Ectodermal cell (in vitro differentiated cells): ENCODE measurements at regions not wholly inside any gene's neighbourhood (a gene's known extent, or its start where the extent isn't known, plus 50 kb on each side); places are given as distances from the start of the nearest gene placed in this dataset.

Experiments
- H3K27ac ChIP-seq: 2 replicates; pipeline ENCODE4 v1.7.0; 2013; ENCODE audit warnings: mild to moderate bottlenecking, low read depth, low read length; ENCODE audit not compliant: insufficient read depth, poor library complexity, severe bottlenecking
- H3K27me3 ChIP-seq: 2 replicates; pipeline ENCODE4 v1.7.0; 2013; ENCODE audit warnings: mild to moderate bottlenecking, low read length; ENCODE audit not compliant: insufficient read depth, control insufficient read depth, poor library complexity, severe bottlenecking
- H3K36me3 ChIP-seq: one replicate; pipeline ENCODE4 v1.7.0; 2013; ENCODE audit warnings: low read length; ENCODE audit not compliant: control insufficient read depth, insufficient read depth
- H3K4me1 ChIP-seq: one replicate; pipeline ENCODE4 v1.7.0; 2013; ENCODE audit warnings: low read length; ENCODE audit not compliant: control insufficient read depth, insufficient read depth
- H3K4me3 ChIP-seq: 2 replicates; pipeline ENCODE4 v1.7.0; 2013; ENCODE audit warnings: low read depth, low read length, control low read depth; ENCODE audit not compliant: insufficient read depth
- H3K9me3 ChIP-seq: 2 replicates; pipeline ENCODE4 v1.7.0; 2013; ENCODE audit warnings: mild to moderate bottlenecking, low read length, moderate library complexity; ENCODE audit not compliant: control insufficient read depth
- WGBS, 2 experiments: methylation state at CpG; one replicate each; pipeline ENCODE4 v1.1.7; 2013; ENCODE audit warnings: missing lambda C conversion rate in 2 of 2; 5-methylcytosine and 5-hydroxymethylcytosine counted together

- no peak overlapping the region for H3K27ac ChIP-seq
- no peaks in the 10 kb centered on the region for H3K4me1 ChIP-seq
- no peaks in the 10 kb centered on the region for H3K27me3 ChIP-seq
- no peak overlapping the region for H3K4me3 ChIP-seq
- no peaks in the 10 kb centered on the region for H3K36me3 ChIP-seq
- WGBS, 2 experiments, result 93% methylated on average over 4 of the region's 5 CpGs
- no peaks in the 10 kb centered on the region for H3K9me3 ChIP-seq
Measured at GRCh38 chr6:141259807-141260206, 872.9 kb upstream of the GJE1 start.

- H3K27ac ChIP-seq, result no peak overlapping the region
- H3K4me3 ChIP-seq, result no peak overlapping the region
- H3K36me3 ChIP-seq, result no peaks in the 10 kb centered on the region
- no peaks in the 10 kb centered on the region for H3K27me3 ChIP-seq
- H3K9me3 ChIP-seq, result no peaks in the 10 kb centered on the region
- WGBS, 2 experiments, result 93 to 94% methylated on average over 2 to 3 of the region's 3 CpGs
- no peaks in the 10 kb centered on the region for H3K4me1 ChIP-seq
Measured at GRCh38 chr6:141259091-141259490, 873.6 kb upstream of the GJE1 start.

DNA sequence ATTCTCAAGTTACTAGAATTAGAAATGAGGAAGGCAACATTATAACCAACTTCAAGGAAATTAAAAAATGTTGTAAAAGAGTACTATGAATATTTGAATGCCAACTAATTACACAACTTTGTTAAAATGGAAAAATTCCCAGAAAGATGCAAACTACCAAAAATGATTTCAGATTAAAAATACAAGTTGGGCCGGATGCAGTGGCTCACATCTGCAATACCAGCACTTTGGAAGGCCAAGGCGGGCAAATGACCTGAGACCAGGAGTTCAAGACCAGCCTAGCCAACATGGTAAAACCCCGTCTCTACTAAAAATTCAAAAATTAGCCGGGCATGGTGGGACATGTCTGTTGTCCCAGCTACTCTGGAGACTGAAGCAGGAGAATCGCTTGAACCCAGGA, 874.2 kb upstream of the GJE1 start:
- 91 to 93% methylated on average over 5 of the region's 5 CpGs for WGBS, 2 experiments
- Histone ChIP-seq H3K36me3 (no peaks in the 10 kb centered on the region), H3K4me1 (no peaks in the 10 kb centered on the region), H3K9me3 (no peaks in the 10 kb centered on the region), H3K27me3 (no peaks in the 10 kb centered on the region), H3K27ac (no peak overlapping the region), H3K4me3 (no peak overlapping the region)

- Histone ChIP-seq H3K4me1 (no peaks in the 10 kb centered on the region), H3K9me3 (no peaks in the 10 kb centered on the region), H3K27ac (no peak overlapping the region), H3K4me3 (no peak overlapping the region), H3K36me3 (no peaks in the 10 kb centered on the region), H3K27me3 (no peaks in the 10 kb centered on the region)
- WGBS, 2 experiments, result 95 to 97% methylated on average over 3 of the region's 3 CpGs
Measured at GRCh38 chr6:141254336-141254735, 878.4 kb upstream of the GJE1 start.

DNA sequence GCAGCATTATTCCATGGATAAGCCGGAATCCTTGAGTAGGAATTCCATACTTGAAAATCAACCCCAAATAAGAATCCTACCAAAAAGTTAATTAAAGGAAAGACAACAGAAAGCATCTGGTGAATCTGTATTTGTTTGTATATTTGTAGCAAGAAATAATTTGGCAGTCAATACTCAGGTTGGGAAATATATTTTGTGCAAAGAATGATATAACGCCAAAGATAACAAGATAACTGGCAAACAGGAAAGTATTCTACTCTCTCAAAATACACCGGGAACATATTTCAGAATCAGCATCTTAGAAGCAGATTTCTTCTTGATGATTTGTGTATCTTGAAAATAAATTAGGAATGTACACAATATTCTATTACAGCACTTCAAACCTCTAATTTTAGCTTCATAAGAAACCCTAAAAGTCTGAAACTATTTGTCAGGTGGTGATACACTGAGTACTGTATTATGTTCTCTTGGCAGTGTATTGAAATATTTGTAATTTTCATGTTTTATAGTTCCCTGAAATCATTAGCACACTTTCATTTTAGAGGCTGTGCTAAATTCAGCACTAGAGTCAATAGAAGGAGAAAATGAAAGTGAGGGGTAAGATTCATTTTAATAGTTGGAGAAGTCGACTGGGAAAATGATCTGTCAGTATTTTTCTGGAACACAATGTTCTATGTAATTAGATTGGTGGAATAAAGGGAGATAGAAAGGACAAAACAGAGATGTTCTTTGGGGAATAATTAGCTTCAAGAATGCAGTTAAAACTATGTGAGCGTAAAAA, 879.7 kb upstream of the GJE1 start:
- Histone ChIP-seq H3K36me3 (no peaks in the 10 kb centered on the region), H3K4me3 (no peak overlapping the region), H3K27me3 (no peaks in the 10 kb centered on the region), H3K9me3 (no peaks in the 10 kb centered on the region), H3K27ac (no peak overlapping the region), H3K4me1 (no peaks in the 10 kb centered on the region)
- WGBS, 2 experiments, result 94 to 97% methylated on average over 2 to 5 of the region's 5 CpGs

GRCh38 chr6:141251286-141251685, 881.4 kb upstream of the GJE1 start:
- Histone ChIP-seq H3K27me3 (no peaks in the 10 kb centered on the region), H3K36me3 (no peaks in the 10 kb centered on the region), H3K9me3 (no peaks in the 10 kb centered on the region), H3K4me1 (no peaks in the 10 kb centered on the region), H3K4me3 (no peak overlapping the region), H3K27ac (no peak overlapping the region)

DNA sequence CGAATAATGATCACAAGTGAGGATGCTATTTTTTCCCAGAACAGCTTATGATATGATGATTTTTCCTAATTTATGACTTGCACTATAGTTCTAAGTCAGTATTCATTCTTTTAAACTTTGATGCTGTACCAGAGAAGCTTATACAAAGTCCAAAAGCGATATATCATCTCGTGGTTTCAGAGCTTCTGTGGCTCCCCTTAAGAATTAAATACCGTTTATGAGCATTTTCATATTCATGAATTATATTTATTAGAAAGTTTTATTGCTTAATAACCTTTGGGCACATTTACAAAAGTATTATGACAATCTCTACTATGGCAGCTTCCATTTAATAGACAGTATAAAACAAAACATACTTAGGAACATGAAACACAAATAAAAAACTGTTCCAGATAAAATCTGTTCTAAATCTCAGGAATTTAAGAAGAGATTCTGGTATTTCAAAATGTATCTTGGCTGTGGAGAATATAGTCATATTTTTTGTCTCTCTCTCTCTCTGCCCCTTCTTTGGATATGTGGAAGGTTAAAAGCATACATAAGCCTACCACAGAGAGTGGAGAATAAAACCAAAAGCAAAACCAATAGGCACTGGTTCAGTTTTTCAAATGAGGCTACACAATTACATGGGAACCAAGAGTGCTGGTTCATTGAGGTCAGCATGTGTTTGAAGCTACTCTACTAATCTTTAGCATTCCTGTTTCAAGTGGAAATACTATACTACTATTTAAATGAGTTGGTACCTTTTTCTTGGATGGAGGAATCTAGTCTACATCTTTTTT, 884.5 kb upstream of the GJE1 start:
- Histone ChIP-seq H3K4me3 (no peak overlapping the region), H3K27me3 (no peaks in the 10 kb centered on the region), H3K9me3 (no peaks in the 10 kb centered on the region), H3K36me3 (no peaks in the 10 kb centered on the region), H3K4me1 (no peaks in the 10 kb centered on the region), H3K27ac (no peak overlapping the region)
- 94 to 98% methylated on average over 2 to 3 of the region's 4 CpGs for WGBS, 2 experiments

GRCh38 chr6:141244366-141244765, 888.4 kb upstream of the GJE1 start:
- Histone ChIP-seq H3K4me1 (no peaks in the 10 kb centered on the region), H3K27me3 (no peaks in the 10 kb centered on the region), H3K36me3 (no peaks in the 10 kb centered on the region), H3K4me3 (no peak overlapping the region), H3K27ac (no peak overlapping the region), H3K9me3 (no peaks in the 10 kb centered on the region)
- 67 to 78% methylated on average over 1 of the region's 2 CpGs for WGBS, 2 experiments

DNA sequence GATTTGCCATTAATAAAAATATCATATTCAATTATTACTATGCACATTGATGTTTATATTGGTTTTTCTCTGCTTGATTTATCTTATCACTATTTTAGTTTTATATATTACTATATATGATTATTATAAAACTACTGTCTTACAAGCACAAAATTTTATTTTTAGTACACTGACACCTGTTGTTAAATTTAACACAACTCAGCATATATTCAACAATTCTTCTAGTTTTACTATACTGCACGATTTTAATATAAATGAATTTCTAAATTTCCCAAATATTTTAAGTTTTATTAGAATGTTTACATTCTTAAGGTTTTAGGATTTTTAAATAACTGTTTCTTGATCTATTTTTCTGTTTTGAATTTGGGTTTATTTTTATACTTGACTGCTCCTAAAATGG, 889.8 kb upstream of the GJE1 start:
- no CpG with 5 or more reads among the region's 1 CpG for WGBS, 2 experiments
- no peak overlapping the region for H3K27ac ChIP-seq
- H3K4me3 ChIP-seq, result no peak overlapping the region
- H3K4me1 ChIP-seq, result no peaks in the 10 kb centered on the region
- no peaks in the 10 kb centered on the region for H3K27me3 ChIP-seq
- H3K9me3 ChIP-seq, result no peaks in the 10 kb centered on the region
- H3K36me3 ChIP-seq, result no peaks in the 10 kb centered on the region

- no peaks in the 10 kb centered on the region for H3K4me1 ChIP-seq
- no peak overlapping the region for H3K4me3 ChIP-seq
- H3K27me3 ChIP-seq, result no peaks in the 10 kb centered on the region
- no peaks in the 10 kb centered on the region for H3K9me3 ChIP-seq
- no peaks in the 10 kb centered on the region for H3K36me3 ChIP-seq
- H3K27ac ChIP-seq, result no peak overlapping the region
Measured at GRCh38 chr6:141229296-141229695, 903.4 kb upstream of the GJE1 start.
